Natural killer cell (primary cell): ENCODE measurements at regions not wholly inside any gene's neighbourhood (a gene's known extent, or its start where the extent isn't known, plus 50 kb on each side); places are given as distances from the start of the nearest gene placed in this dataset.

ENCODE experiments used
- ATAC-seq, 3 donors: fragments of 150-1000 bp in 2 of 3; fragments of 200-7000 bp in 1 of 3; cut with Tn5 transposase; 1 replicate in 1 of 3; 2 replicates in 2 of 3; pipeline ENCODE4 v1.10.0; 2021; ENCODE audit warnings: mild to moderate bottlenecking in 2 of 3, moderate library complexity in 2 of 3
- DNase-seq, 2 donors: peaks; one replicate each; pipeline versions ENCODE4 v3.0.0 to v3.0.0-alpha.2; 2013 to 2021; ENCODE audit warnings: mixed read lengths in 1 of 2
- H3K27ac ChIP-seq: one replicate; pipeline ENCODE4 v1.5.1; 2013; ENCODE audit warnings: mild to moderate bottlenecking, low read length
- H3K27me3 ChIP-seq: one replicate; pipeline ENCODE4 v1.6.1; 2013; ENCODE audit warnings: low read length; ENCODE audit not compliant: control insufficient read depth, insufficient read depth
- H3K36me3 ChIP-seq: one replicate; pipeline ENCODE4 v1.6.1; 2013; ENCODE audit warnings: low read length; ENCODE audit not compliant: control insufficient read depth, insufficient read depth
- H3K4me1 ChIP-seq: one replicate; pipeline ENCODE4 v1.6.1; 2013; ENCODE audit warnings: low read length; ENCODE audit not compliant: control insufficient read depth, insufficient read depth
- H3K4me3 ChIP-seq: one replicate; pipeline ENCODE4 v1.5.1; 2013; ENCODE audit warnings: low read length
- H3K9me3 ChIP-seq: one replicate; pipeline ENCODE4 v1.6.1; 2013; ENCODE audit warnings: low read length; ENCODE audit not compliant: control insufficient read depth, insufficient read depth
- H3K27ac Mint-ChIP-seq, 2 donors: one replicate each; pipeline ENCODE4 v1.8.0; 2022; ENCODE audit warnings: mild to moderate bottlenecking in 2 of 2, mixed read lengths in 2 of 2, moderate library complexity in 1 of 2
- H3K27me3 Mint-ChIP-seq, 2 donors: one replicate each; pipeline ENCODE4 v1.8.0; 2022; ENCODE audit warnings: low read depth in 2 of 2, mixed read lengths in 2 of 2
- H3K36me3 Mint-ChIP-seq: one replicate; pipeline ENCODE4 v1.8.0; 2022; ENCODE audit warnings: mixed read lengths
- H3K4me1 Mint-ChIP-seq, 2 donors: one replicate each; pipeline ENCODE4 v1.8.0; 2022; ENCODE audit warnings: mixed read lengths in 2 of 2
- H3K4me3 Mint-ChIP-seq: one replicate; pipeline ENCODE4 v1.8.0; 2022; ENCODE audit warnings: mild to moderate bottlenecking, moderate library complexity, mixed read lengths
- H3K9me3 Mint-ChIP-seq, 2 donors: one replicate each; pipeline ENCODE4 v1.8.0; 2022; ENCODE audit warnings: mixed read lengths in 2 of 2
- WGBS: methylation state at CpG from one replicate; pipeline ENCODE4 v1.1.7; 2013; ENCODE audit warnings: missing lambda C conversion rate; ENCODE audit not compliant: insufficient coverage; 5-methylcytosine and 5-hydroxymethylcytosine counted together
- intact Hi-C: fragments of 100-400 bp; cut with micrococcal nuclease; formaldehyde crosslinking; loops from one replicate; pipeline ENCODE4 v1.14.2; 2022
- TF ChIP-seq, protein P1 (sequence below): fragments of 200-600 bp; IDR thresholded peaks from one replicate; pipeline ENCODE4 v1.8.0; 2022; ENCODE audit warnings: antibody characterized with exemption

DNA sequence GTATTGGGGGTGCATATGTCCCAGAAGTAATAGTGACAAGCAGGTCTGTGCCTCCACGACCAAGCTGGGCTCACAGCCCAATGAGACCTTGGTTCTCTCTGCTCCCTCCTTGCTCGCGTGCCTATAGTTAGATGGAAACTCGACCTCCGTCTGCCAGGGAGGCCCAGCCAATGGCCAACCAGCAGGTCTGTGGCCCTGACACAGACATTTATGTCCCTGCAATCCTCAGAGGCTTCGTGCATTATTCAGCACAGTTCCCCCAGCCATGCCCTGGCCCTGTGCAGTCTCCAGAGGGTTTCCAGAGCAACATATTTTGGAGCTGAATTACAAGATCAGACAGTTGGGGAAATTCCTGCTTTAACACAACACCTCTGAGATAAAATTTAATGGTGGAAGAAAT, 105.1 kb downstream of the UQCRFS1 start:
- no peak for ATAC-seq
- intact Hi-C loops, result no loop called here
- H3K27ac Mint-ChIP-seq, result no peak overlapping the region
- no peaks in the 10 kb centered on the region for H3K36me3 Mint-ChIP-seq
- Histone ChIP-seq H3K4me1 (no peaks in the 10 kb centered on the region), H3K36me3 (no peaks in the 10 kb centered on the region), H3K27ac (no peak overlapping the region), H3K4me3 (no peak overlapping the region), H3K27me3 (no peaks in the 10 kb centered on the region), H3K9me3 (no peaks in the 10 kb centered on the region)
- WGBS, result 61% methylated on average over 6 of the region's 6 CpGs
- no peak overlapping the region for H3K4me3 Mint-ChIP-seq
- peaks cover 0 to 2% of the 10 kb centered on the region in 2 donors for H3K9me3 Mint-ChIP-seq
- H3K4me1 Mint-ChIP-seq, result no peaks in the 10 kb centered on the region
- TF ChIP-seq, protein P1, sequence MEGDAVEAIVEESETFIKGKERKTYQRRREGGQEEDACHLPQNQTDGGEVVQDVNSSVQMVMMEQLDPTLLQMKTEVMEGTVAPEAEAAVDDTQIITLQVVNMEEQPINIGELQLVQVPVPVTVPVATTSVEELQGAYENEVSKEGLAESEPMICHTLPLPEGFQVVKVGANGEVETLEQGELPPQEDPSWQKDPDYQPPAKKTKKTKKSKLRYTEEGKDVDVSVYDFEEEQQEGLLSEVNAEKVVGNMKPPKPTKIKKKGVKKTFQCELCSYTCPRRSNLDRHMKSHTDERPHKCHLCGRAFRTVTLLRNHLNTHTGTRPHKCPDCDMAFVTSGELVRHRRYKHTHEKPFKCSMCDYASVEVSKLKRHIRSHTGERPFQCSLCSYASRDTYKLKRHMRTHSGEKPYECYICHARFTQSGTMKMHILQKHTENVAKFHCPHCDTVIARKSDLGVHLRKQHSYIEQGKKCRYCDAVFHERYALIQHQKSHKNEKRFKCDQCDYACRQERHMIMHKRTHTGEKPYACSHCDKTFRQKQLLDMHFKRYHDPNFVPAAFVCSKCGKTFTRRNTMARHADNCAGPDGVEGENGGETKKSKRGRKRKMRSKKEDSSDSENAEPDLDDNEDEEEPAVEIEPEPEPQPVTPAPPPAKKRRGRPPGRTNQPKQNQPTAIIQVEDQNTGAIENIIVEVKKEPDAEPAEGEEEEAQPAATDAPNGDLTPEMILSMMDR, result no peak
- no peak for DNase-seq
- H3K27me3 Mint-ChIP-seq, result peaks cover 0 to 6% of the 10 kb centered on the region in 2 donors

DNA sequence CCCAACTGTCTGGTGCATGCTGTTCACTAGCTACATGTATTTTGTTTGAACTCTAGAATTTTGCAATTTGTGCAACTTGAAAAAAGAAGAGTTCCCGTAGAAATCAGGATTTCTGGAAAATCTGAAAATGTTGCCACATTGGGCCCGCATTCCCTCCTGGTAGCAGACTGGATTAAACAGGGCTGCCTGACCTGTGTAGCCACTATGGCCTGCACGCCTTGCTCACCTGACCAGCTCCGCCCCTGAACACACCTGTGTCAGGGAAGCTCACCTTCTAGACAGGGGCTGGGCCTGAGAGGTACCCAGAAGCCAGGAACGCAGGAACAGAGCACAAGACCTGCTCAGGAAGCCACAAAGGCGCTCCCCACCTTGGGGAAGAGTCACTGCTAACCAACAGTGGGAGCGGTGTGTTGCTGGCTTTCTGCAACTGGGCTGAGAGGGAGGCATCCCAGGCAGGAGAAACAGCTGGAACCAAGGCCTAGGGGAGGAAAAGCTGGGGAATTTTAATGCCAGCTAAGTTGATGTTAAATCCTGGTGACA, 106.5 kb downstream of the UQCRFS1 start:
- WGBS, result 81% methylated on average over 7 of the region's 7 CpGs
- Mint-ChIP-seq H3K27ac (no peak overlapping the region), H3K36me3 (no peaks in the 10 kb centered on the region), H3K4me3 (no peak overlapping the region), H3K4me1 (no peaks in the 10 kb centered on the region), H3K9me3 (peaks cover 0 to 2% of the 10 kb centered on the region in 2 donors), H3K27me3 (peaks cover 0 to 4% of the 10 kb centered on the region in 2 donors)
- H3K4me3 ChIP-seq, result no peak overlapping the region
- no peaks in the 10 kb centered on the region for H3K27me3 ChIP-seq
- no peaks in the 10 kb centered on the region for H3K4me1 ChIP-seq
- no peaks in the 10 kb centered on the region for H3K9me3 ChIP-seq
- ATAC-seq, result no peak
- H3K27ac ChIP-seq, result no peak overlapping the region
- intact Hi-C loops, result no loop called here
- TF ChIP-seq, protein P1, result no peak
- H3K36me3 ChIP-seq, result no peaks in the 10 kb centered on the region
- no peak for DNase-seq

DNA sequence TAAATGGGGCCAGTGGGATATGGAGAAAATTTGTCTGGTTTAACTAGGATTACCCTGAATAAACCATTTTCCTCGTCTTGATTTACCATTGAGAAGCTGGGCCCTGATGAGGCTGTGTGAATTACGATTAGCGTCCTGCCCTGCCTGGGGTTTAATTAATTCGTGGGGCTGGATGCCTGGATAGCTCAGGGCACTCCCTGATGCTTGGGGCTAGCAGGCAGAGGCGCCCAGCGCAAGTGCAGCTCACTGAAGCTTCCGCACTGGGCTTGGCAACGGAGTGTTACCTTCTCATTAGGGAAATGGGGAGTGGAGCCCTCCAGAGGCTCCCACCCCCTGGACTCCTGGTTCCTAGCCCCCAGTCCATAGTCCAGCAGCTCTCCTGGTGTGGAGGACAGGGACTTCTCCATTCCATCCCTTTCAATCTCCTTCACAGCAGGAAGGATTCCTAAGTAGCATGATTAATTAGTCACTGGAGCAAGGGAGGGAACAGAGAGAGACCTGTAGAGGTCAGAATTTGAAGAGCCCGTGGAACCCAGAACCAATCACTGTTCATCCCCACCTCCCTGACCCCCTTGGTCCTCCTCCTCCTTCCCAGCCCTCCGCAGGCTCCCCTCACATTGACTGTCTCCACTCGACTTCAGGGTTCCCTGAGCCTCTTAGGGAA, 107.2 kb downstream of the UQCRFS1 start:
- Histone ChIP-seq H3K4me3 (no peak overlapping the region), H3K9me3 (no peaks in the 10 kb centered on the region), H3K36me3 (no peaks in the 10 kb centered on the region), H3K27ac (no peak overlapping the region), H3K4me1 (no peaks in the 10 kb centered on the region), H3K27me3 (no peaks in the 10 kb centered on the region)
- peaks cover 0 to 2% of the 10 kb centered on the region in 2 donors for H3K9me3 Mint-ChIP-seq
- peaks cover 0 to 4% of the 10 kb centered on the region in 2 donors for H3K27me3 Mint-ChIP-seq
- H3K4me1 Mint-ChIP-seq, result no peaks in the 10 kb centered on the region
- TF ChIP-seq, protein P1, result no peak
- H3K4me3 Mint-ChIP-seq, result no peak overlapping the region
- WGBS, result 58% methylated on average over 10 of the region's 11 CpGs
- no peaks in the 10 kb centered on the region for H3K36me3 Mint-ChIP-seq
- ATAC-seq (no peak), DNase-seq (no peak)
- intact Hi-C loops, result no loop called here
- no peak overlapping the region for H3K27ac Mint-ChIP-seq
